Calu3 (cell line): ENCODE measurements at regions not wholly inside any gene's neighbourhood (a gene's known extent, or its start where the extent isn't known, plus 50 kb on each side); places are given as distances from the start of the nearest gene placed in this dataset.

Experiments
- BruUV-seq: library from RNA; stranded (reverse); fragments of 400-500 nt; replicated peaks from 2 replicates; lab custom pipeline; 2021; lab: Mats Ljungman, UMichigan
- CTCF ChIA-PET: fragments of 300-600 bp; sonication (Branson Sonifier 250); formaldehyde crosslinking; loops from one replicate; lab custom pipeline; 2022; ENCODE audit warnings: antibody characterized with exemption; lab: Charles Lee
- DNase-seq: peaks from one replicate; pipeline ENCODE4 v3.0.0; 2022
- H3K27ac Mint-ChIP-seq: one replicate; pipeline ENCODE4 v1.8.0; 2022; ENCODE audit warnings: mixed read lengths; ENCODE audit not compliant: unreplicated experiment
- H3K27me3 Mint-ChIP-seq: one replicate; pipeline ENCODE4 v1.8.0; 2022; ENCODE audit warnings: mixed read lengths; ENCODE audit not compliant: unreplicated experiment
- H3K36me3 Mint-ChIP-seq: one replicate; pipeline ENCODE4 v1.8.0; 2022; ENCODE audit warnings: mild to moderate bottlenecking, moderate library complexity, mixed read lengths; ENCODE audit not compliant: insufficient read depth, unreplicated experiment
- H3K4me1 Mint-ChIP-seq: one replicate; pipeline ENCODE4 v1.8.0; 2022; ENCODE audit warnings: mild to moderate bottlenecking, low read depth, mixed read lengths; ENCODE audit not compliant: unreplicated experiment
- H3K4me3 Mint-ChIP-seq: one replicate; pipeline ENCODE4 v1.8.0; 2022; ENCODE audit warnings: mild to moderate bottlenecking, low read depth, moderate library complexity, mixed read lengths; ENCODE audit not compliant: unreplicated experiment
- H3K9me3 Mint-ChIP-seq: one replicate; pipeline ENCODE4 v1.8.0; 2022; ENCODE audit warnings: low read depth, mixed read lengths; ENCODE audit not compliant: unreplicated experiment
- CTCF ChIP-seq: fragments of 200-600 bp; IDR thresholded peaks from one replicate; pipeline ENCODE4 v1.8.0; 2022; ENCODE audit warnings: antibody characterized with exemption; ENCODE audit not compliant: unreplicated experiment
- intact Hi-C: fragments of 100-400 bp; cut with micrococcal nuclease; formaldehyde crosslinking; loops from one replicate; pipeline ENCODE4 v1.10.0; 2022; ENCODE audit not compliant: unreplicated experiment

- Mint-ChIP-seq H3K4me1 (peaks cover 14% of the 10 kb centered on the region), H3K27me3 (no peaks in the 10 kb centered on the region), H3K27ac (no peak overlapping the region), H3K9me3 (no peaks in the 10 kb centered on the region), H3K36me3 (no peaks in the 10 kb centered on the region), H3K4me3 (no peak overlapping the region)
- peak; percentile 7 for DNase-seq
- intact Hi-C loops = loop anchor here (5.0 kb wide), 1 partner anchor 145 kb away; no protein-coding TSS in a partner anchor
- TF ChIP-seq CTCF = no peak
- BruUV-seq = no TSS peak
- CTCF ChIA-PET = interaction anchor here (0.8 kb wide), 1 partner anchor 142 kb away, joined by 3 read pairs; no protein-coding TSS in a partner anchor
These were observed 84.8 kb upstream of the ALDH1A1 start for GRCh38 chr9:73037613-73038012.

DNA sequence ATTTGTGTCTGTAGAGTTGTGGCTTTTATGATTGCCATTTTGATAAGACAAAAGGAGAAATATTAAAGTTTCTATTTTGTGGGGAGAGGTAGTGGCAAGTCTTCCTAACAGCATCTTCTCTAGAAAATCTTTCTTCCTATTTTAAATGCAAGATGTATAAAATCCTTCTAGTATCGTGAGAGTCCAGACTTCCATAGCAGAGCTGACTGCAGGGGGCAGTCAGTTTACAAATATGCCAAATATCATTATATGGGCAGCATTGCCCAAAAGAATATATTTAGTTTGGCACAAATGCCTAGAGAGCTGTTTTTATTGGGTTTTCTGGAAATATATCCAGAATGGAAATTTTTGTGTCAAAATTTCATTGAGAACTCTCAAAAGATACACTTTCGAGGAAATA lies 82.1 kb upstream of the ALDH1A1 start:
- intact Hi-C loops = loop anchor here (1.0 to 5.0 kb wide), 2 partner anchors 47 to 147 kb away; no protein-coding TSS in a partner anchor
- Mint-ChIP-seq H3K36me3 (no peaks in the 10 kb centered on the region), H3K4me3 (no peak overlapping the region), H3K9me3 (no peaks in the 10 kb centered on the region), H3K27ac (no peak overlapping the region), H3K4me1 (peaks cover 14% of the 10 kb centered on the region), H3K27me3 (no peaks in the 10 kb centered on the region)
- TF ChIP-seq CTCF = no peak
- DNase-seq = no peak
- CTCF ChIA-PET = no interaction called here
- BruUV-seq = no TSS peak

GRCh38 chr9:73031350-73031749 lies 78.5 kb upstream of the ALDH1A1 start:
- H3K4me3 Mint-ChIP-seq = no peak overlapping the region
- H3K4me1 Mint-ChIP-seq = no peaks in the 10 kb centered on the region
- intact Hi-C loops = no loop called here
- CTCF ChIA-PET = no interaction called here
- no peak for DNase-seq
- H3K27me3 Mint-ChIP-seq = no peaks in the 10 kb centered on the region
- no peaks in the 10 kb centered on the region for H3K9me3 Mint-ChIP-seq
- no peak for TF ChIP-seq CTCF
- H3K27ac Mint-ChIP-seq = no peak overlapping the region
- no TSS peak for BruUV-seq
- no peaks in the 10 kb centered on the region for H3K36me3 Mint-ChIP-seq

- DNase-seq = no peak
- CTCF ChIA-PET = no interaction called here
- no peak overlapping the region for H3K4me3 Mint-ChIP-seq
- intact Hi-C loops = no loop called here
- no peaks in the 10 kb centered on the region for H3K9me3 Mint-ChIP-seq
- no peak for TF ChIP-seq CTCF
- no peaks in the 10 kb centered on the region for H3K36me3 Mint-ChIP-seq
- no TSS peak for BruUV-seq
- no peaks in the 10 kb centered on the region for H3K27me3 Mint-ChIP-seq
- no peaks in the 10 kb centered on the region for H3K4me1 Mint-ChIP-seq
- no peak overlapping the region for H3K27ac Mint-ChIP-seq
These were observed 77.6 kb upstream of the ALDH1A1 start for GRCh38 chr9:73030370-73031030.
